ENCODE measurements at regions not wholly inside any gene's neighbourhood (a gene's known extent, or its start where the extent isn't known, plus 50 kb on each side); places are given as distances from the start of the nearest gene placed in this dataset.
A peak's percentile ranks its signal among the peaks of the same experiment; 100 is the strongest.
"Not testable (repeated sequence)": the region's sequence is repeated elsewhere in the genome, so short reads cannot be mapped to it uniquely, and the experiment has no call there.

GRCh38 chr2:75432761-75433361 lies 127.9 kb downstream of the EVA1A start:
- no peak for DNase-seq

GRCh38 chr2:75431763-75432162 lies 129.0 kb downstream of the EVA1A start:
- DNase-seq = no peak

GRCh38 chr2:75431276-75431675 lies 129.5 kb downstream of the EVA1A start:
- no peak for DNase-seq

- not testable (repeated sequence) for DNase-seq
Measured at GRCh38 chr2:75430449-75430848, 130.3 kb downstream of the EVA1A start.

- DNase-seq = no peak
Measured at GRCh38 chr2:75428646-75429443, 131.9 kb downstream of the EVA1A start.

- no peak for DNase-seq
Measured at GRCh38 chr2:75428060-75428459, 132.7 kb downstream of the EVA1A start.

GRCh38 chr2:75424936-75425619 lies 135.7 kb downstream of the EVA1A start:
- no peak for DNase-seq

GRCh38 chr2:75421986-75422385 lies 138.8 kb downstream of the EVA1A start:
- no peak for DNase-seq

- DNase-seq = no peak
Measured at GRCh38 chr2:75416420-75417342, 144.1 kb downstream of the EVA1A start.

GRCh38 chr2:75415731-75416130 lies 145.0 kb downstream of the EVA1A start:
- no peak for DNase-seq

GRCh38 chr2:75415111-75415626 lies 145.6 kb downstream of the EVA1A start:
- no peak for DNase-seq

GRCh38 chr2:75411574-75411973 lies 149.2 kb downstream of the EVA1A start:
- no peak for DNase-seq

- no peak for DNase-seq
Measured at GRCh38 chr2:75410702-75411101, 150.0 kb downstream of the EVA1A start.

- no peak for DNase-seq
Measured at GRCh38 chr2:75408771-75409170, 152.0 kb downstream of the EVA1A start.

- no peak for DNase-seq
Measured at GRCh38 chr2:75407038-75407530, 153.7 kb downstream of the EVA1A start.

GRCh38 chr2:75406131-75406581 lies 154.6 kb downstream of the EVA1A start:
- DNase-seq = no peak

- DNase-seq = no peak
Measured at GRCh38 chr2:75405000-75405399, 155.7 kb downstream of the EVA1A start.

GRCh38 chr2:75403991-75404428 lies 156.7 kb downstream of the EVA1A start:
- DNase-seq = peak; percentile 48

- no peak for DNase-seq
Measured at GRCh38 chr2:75396314-75396713, 164.4 kb downstream of the EVA1A start.

GRCh38 chr2:75394764-75395163 lies 166.0 kb downstream of the EVA1A start:
- DNase-seq = not testable (repeated sequence)

GRCh38 chr2:75390169-75390568 lies 170.6 kb downstream of the EVA1A start:
- DNase-seq = no peak

GRCh38 chr2:75389271-75389670 lies 171.5 kb downstream of the EVA1A start:
- no peak for DNase-seq
